ENCODE measurements at regions not wholly inside any gene's neighbourhood (a gene's known extent, or its start where the extent isn't known, plus 50 kb on each side); places are given as distances from the start of the nearest gene placed in this dataset.
"Not testable (repeated sequence)": the region's sequence is repeated elsewhere in the genome, so short reads cannot be mapped to it uniquely, and the experiment has no call there.

DNA sequence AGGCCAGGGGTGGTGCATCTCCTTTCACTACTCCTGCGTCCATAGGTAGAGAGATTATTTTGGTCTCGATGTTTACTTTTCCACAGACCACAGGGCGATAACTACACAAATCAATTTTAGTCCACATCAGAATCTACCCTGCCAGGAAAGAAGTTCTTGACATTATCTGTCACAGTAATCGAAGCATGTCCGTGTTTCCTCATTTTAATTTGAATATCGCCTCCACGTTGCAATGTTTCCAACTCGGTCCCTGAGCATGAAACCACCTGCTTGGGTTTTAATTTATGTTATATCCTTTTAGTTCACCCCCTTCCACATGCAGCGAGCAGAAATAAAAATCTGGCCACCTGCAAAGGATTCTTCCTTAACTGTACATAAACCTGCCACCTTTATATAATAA is 100.1 kb upstream of the ATXN3L start:
- no peak for DNase-seq

DNA sequence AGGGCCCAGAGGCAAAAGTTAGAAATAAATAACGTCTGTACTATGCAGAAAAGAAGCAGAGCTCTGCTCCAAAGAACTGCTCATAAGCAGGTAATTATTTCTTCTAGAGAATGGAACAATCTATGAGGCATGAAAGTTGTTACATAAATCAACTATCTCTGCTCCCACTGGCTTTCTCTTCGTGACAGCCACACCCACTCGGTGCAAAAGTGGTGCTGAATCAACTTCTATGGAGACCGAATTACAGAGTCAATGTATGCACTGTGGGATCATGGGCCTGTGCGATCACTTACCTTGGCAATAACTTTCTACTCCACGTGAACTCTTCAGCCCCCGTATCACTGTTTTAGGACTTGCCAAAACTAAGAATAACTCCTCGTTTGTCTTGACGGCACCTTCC is 99.4 kb upstream of the ATXN3L start:
- no peak for DNase-seq

DNA sequence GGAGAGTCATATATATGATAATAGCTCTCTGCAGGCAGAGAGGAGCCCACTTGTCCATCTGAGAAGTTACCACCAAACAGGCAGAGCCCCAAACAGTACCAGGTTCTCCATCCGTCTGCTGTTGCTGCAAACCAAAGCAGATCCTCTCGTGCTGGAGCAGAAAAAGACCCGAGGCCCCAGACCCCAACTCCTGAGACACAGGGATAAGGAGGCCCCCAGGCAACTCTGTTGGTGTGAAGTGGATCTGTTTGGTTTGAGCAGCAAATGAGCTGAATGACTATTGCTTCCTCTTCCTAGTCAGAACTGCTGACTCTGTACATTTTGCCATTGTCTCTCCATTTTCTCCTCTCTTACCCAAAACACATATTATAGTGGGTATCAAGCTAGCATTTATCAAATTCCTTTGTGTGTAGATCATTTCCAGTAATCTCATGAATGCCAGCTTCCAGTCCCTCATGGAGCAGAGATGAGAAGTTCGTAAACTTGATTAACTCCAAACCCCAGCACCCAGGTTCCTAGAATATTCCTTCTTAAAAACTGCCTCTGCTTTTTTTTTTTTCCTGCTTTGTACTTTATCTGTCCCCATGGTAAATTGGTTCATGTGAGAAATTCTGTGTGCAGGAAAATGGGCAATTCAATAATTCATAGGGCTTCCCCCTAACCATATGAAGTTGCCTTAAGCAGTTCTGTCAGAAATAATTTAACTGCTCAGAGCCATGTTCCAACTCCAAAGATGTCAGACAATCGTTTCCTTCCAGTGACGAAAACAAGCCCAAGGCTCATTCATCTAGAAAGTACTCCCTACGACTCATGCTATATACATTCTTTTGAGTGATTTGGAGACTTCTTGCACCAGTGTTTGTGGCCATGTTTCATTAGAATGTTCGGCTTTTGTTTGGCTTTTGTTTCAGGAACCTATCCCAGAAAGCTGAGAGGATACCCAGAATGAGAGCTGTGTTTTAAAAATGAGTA is 98.6 kb upstream of the ATXN3L start:
- DNase-seq = no peak

DNA sequence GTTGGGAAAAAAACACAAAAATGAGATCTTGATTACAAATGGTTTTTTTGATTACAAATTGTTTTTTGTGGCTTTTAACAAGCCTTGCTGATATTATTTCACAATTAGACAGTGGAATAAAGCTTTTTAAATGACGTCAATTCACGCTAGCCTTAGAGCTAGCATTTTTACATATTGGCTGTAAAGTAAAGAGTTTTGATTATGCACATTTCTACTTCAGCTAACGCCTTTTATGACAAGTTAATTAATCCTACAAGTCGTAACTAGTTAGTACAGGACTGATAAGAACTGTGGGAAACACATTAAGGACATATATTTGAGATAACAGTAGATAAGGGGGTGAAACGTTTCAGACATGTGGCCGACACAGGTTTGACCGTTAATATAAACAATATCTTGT is 95.7 kb upstream of the ATXN3L start:
- no peak for DNase-seq

DNA sequence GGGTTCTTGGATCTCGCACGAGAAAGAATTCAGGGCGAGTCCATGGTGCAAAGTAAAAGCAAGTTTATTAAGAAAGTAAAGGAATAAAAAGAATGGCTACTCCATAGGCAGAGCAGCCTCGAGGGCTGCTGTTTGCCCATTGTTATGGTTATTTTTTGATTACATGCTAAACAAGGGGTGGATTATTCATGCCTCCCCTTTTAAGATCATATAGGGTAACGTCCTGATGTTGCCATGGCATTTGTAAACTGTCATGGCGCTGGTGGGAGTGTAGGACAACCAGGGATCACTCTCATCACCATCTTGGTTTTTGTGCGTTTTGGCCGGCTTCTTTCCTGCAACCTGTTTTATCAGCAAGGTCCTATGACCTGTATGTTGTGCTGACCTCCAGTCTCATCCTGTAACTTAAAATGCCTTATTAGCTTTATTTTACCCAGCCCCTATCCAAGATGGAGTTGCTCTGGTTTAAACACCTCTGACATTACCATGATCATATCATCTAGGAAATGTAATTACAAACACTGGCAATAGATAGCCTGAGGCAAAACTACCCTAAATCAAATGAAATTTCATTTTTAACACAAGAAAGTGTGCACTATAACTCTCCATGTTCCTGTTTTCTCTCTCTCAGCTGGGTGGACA is 94.3 kb upstream of the ATXN3L start:
- no peak for DNase-seq

DNA sequence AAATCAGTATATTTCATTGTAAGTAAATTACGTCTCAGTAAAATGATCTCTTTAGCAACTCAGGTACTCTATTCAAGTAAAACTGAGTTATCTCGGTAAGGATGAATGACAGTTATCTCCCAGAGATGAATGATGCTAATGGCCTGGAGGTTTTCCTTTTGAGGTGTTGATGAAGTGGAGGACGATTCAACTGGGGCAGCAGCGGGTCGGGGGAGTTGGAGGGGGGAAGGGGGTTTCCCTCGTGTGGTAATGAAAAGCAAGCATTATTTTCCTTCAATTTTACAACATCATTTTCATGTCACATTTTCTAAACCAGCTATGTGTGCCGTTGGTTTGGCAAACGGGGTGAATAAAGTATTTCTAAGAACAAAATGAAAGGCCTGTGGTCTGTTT is 92.4 kb upstream of the ATXN3L start:
- no peak for DNase-seq

DNA sequence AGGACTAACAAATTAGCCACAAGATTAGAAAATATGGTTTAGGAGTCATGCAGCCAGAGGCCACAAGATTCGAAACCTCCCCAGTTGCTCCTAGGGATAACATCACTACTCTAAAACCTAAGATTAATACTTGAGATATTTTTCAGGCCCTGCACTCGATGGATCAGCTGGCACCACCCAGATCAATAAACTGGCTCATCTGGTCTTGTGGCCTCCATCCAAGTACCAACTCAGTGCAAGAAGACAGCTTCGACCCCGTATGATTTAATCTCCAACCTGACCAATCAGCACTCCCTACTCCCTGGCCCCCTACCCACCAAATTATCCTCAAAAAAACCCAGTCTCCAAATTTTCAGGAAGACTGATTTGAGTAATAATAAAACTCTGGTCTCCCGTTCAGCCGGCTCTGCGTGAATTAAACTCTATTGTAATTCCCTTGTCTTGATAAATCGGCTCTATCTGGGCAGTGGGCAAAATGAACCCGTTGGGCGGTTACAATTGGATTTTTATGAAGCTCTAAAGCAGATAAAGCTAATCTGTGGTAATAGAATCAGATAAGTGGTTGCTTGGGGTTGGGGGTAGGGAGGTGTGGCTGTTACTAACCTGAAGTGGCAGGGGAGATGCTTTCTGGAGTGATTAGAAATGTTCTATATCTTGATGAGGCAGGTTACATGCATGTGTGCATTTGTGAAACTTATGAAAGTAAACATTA is 91.8 kb upstream of the ATXN3L start:
- no peak for DNase-seq

DNA sequence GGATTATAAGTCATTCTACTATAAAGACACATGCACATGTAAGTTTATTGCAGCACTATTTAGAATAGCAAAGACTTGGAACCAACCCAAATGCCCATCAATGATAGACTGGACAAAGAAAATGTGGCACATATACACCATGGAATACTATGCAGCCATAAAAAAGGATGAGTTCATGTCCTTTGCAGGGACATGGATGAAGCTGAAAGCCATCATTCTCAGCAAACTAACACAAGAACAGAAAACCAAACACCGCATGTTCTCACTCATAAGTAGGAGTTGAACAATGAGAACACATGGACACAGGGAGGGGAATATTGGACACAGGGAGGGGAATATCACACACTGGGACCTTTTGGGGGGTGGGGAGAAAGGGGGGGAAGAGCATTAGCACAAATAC is 88.7 kb upstream of the ATXN3L start:
- DNase-seq = not testable (repeated sequence)

DNA sequence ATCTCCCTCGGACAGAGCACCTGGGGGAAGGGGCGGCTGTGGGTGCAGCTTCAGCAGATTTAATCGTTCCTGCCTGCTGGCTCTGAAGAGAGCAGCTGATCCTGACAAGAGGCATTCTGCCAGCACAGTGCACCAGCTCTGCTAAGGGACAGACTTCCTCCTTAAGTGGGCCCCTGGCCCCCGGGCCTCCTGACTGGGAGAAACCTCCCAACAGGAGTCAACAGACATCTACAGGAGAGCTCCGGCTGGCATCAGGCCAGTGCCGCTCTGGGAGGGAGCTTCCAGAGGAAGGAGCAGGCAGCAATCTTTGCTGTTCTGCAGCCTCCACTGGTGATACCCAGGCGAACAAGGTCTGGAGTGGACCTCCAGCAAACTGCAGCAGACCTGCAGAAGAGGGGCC is 84.9 kb upstream of the ATXN3L start:
- DNase-seq = not testable (repeated sequence)

DNA sequence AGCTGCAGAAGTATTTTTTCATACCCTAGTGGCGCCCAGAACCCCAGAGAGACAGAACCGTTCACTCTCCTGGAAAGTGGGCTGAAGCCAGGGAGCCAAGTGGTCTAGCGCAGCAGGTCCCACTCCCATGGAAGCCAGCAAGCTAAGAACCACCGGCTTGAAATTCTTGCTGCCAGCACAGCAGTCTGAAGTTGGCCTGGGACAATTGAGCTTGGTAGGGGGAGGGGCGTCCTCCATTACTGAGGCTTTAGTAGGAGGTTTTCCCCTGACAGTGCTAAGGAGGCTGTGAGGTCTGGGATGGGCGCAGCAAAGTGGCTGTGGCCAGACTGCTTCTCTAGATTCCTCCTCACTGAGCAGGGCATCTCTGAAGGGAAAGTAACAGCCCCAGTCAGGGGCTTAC is 84.5 kb upstream of the ATXN3L start:
- no peak for DNase-seq

DNA sequence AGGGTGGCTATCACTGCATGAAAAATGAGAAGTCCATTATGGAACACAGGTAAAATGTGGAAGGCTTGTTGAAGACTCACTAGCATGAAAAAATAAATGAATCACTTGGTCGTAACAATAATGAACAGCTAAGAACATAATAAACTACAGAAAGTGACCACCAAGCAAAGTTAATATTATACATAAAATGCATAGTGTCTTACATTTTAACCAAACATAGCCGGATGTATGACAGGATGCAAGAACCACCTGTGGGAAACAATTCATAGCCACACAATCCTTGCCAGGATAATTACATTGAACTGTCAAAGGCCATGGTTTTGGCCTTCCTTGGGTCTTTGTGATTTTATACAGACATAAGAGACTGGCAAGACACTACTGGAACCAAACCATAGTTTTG is 81.9 kb upstream of the ATXN3L start:
- DNase-seq = no peak

DNA sequence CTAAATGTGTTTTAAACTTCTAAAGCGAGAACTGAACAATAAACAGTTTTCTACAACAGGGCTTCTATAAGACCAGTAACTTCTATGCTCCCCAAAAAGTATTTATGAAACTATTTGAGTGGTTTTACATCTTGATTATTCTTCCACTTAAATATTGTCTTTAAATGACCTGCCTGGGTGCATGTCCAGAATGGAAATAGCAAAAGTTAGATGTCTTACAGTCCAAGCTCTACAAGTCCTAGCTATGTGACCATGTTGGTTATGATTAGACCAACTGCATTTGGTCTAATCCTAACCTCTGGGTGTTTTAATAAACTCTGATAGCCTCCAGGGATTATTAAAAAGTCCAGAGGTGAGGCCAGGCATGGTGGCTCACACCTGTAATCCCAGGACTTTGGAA is 79.0 kb upstream of the ATXN3L start:
- no peak for DNase-seq

DNA sequence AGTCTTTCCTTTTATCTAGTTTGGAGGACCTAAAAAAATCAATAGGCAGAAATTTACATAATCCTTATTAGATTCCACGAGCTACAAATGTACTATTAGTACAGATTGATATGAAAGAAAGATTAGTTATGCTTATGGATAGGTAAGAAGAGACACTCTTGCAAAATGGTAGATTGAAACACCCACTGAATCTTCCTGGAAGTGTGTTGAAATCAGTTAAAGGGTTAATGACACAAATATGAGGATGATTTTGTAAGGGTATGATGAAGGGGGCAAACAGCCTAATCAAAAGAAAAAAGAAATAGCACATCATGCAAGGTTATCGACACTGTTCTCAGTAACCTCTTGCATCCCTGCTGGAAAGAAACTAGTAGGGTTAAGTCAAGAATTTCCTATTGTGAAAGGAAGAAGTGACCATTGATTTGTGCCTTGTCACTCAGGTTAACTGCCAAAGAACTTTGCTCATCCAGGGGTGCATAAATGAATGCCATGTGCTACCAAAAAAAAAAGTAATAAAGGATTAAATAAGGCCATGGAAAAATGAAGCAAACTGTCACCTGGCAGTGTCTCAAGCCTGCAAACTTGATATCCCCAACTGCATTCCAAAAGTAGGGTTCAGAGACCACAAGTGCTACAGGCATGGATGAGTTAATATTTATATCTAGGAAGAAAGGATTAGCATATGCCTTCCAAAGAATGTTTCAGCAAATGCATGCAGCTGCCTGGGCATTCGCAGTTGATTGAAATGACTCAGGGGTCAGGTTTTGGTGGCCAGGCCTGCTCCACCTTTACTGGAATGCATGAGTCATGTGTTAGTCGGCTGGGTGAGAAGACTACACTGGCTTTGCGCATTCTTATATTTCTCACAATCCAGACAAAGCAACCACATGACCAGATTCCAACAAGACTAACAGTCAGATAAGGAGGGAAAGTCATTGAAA is 78.3 kb upstream of the ATXN3L start:
- DNase-seq = no peak

DNA sequence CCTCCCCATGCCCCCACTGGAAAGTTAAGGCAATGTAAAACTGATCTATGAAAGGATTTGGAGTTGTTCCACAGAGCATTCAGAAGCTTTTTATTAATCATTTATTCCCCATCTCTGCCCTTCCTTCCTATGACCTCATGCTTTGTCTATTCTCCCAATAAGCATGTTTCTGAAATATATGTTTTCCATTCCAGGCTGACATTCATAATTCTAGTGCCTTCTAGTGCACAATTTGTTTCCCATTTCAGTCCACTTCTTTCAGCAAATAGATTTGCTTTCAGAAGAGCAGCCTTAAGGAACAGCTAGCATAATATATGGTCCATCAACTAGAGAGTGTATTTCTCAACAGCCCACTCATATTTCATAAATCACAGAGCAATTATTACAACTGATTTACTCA is 77.1 kb upstream of the ATXN3L start:
- no peak for DNase-seq

DNA sequence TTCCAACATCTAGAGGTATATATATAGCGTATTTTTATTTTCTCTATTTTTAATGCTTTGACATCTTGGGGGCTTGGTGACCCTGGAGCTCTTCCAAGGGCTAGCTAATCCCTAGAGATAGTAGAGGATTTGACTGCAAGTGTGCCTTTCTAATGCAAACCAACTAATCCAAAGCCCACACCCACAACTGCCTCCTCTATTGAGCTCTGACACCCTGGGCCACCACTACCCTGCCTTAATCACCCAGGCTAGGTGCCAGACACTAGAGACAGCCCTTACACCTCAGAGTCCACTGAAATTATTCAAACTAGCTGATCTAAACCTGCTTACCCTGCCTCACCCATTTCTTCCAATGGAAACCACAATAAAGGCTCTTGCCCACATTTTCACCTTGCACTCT is 69.6 kb upstream of the ATXN3L start:
- no peak for DNase-seq

DNA sequence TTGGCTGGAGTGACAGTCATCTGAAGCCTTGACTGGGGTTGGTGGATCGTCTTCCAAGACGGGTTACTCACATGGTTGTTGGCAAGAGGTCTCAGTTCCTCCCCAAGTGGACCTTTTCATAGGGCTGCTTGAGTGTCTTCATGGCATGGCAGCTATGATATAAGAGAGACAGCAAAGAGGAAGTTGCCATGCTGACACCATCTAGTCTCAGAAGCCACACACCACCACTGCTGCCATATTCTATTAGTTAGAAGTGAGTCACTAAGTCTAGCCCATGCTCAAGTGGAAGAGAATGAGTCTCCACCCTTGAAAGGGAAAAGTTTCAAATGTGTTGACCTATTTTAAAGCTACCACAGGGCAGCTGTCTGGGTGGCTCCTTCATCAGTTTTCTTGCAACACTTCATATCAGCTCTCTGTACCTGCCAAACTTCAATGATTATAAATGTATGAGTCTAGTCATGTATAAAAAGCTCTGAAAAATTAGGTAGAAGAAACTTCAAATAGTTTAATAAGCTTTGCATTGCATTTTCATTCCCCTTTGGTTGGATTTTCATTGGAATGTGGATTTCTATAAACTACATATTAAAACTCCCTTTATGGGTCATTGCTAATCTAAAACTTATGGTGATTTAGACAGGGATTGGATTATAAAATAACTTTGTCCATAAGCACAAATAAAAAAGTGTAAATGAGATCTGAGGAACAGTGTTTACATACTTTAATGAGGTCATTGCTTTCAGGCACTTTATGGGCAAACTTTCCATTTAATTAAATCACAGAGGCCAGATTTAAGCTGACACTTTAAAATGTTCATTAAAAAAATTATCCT is 68.0 kb upstream of the ATXN3L start:
- DNase-seq = no peak

DNA sequence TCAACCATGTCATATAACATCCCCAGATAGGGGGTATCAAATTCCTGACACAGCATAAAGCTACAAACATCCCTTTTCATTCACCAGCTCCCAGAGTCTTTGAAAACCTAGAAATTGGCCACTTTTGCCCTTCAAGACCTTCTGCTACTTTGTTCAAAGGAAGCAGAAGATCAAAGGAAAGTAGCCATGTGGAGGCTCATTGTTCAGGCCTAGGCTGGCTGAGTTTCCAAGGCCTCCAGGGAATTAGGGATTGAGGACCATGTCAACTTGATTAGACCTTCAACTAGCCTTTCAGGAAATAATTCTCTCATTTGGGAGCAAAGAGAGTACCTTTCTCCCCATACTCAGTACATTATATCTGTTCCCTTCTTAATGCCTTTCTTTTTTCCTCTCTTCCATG is 66.8 kb upstream of the ATXN3L start:
- DNase-seq = no peak

DNA sequence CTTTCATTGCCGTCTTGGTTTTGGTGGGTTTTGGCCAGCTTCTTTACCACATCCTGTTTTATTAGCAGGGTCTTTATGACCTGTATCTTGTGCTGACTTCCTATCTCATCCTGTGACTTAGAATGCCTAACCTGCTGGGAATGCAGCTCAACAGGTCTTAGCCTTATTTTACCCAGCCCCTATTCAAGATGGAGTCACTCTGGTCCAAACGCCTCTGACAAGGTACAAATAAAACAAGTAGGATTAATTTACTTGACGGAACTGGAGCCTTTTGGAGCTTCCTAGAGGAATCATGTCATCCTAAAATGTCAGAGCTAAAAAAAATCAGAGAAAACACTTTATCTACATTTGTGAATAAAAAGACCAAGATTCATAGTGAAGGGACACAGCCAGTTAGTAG is 66.2 kb upstream of the ATXN3L start:
- DNase-seq = no peak

DNA sequence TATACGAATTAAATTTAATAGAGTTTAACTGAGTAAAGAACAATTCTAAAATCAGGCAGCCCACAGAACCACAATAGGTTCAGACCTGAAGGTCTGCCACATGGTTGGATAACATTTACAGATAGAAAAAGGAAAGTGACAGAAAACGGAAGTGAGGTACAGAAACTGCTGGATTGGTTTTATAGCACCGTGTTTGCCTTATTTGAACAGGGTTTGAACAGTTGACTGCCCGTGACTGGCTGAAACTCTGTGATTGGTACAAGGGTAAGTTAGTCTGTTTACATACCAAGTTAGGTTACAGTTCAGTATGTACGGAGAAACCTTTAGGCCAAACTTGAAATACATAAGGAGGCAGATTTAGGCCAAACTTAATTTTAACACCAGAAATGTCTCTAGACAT is 64.1 kb upstream of the ATXN3L start:
- no peak for DNase-seq

DNA sequence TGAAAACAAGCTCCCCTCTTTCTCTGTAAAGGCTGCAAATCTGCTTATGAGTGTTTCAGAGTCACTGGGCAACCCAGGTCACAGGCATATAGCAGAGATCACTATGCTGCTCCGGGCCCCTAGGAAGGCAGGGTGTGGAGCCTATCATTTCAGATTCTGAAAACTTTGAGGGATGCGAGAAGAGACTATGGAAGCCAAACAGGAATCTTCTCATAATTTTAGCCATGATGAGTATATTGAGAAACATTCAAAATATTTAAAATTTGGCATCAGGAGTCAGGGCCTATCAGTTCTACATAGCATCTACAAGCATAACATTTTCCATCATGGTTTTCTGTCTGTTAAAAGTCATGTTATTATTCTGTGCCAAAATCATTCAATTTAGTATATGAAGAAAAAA is 61.7 kb upstream of the ATXN3L start:
- no peak for DNase-seq

DNA sequence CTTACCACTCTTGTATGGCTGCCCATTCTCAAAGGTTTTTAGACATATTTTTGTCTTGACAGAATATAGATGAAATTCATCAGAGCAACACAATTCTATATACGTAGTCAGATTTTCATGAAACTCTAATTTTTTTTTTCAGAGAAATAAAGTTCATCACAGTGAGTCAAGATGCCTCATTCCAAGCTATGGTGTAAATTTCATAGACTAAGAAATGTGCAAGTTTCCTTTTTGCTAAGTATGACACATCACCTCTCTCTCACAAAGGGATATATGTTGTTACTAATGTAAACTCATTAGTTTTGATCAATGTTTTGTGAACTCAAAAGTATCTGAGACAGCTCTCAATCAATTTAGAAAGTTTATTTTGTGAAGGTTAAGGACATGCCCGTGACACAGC is 60.4 kb upstream of the ATXN3L start:
- no peak for DNase-seq

All from hindlimb muscle (tissue), 1 donor.